HFFc6 (cell line): ENCODE measurements at regions not wholly inside any gene's neighbourhood (a gene's known extent, or its start where the extent isn't known, plus 50 kb on each side); places are given as distances from the start of the nearest gene placed in this dataset.

Experiments used
- DNase-seq: peaks from one replicate; pipeline ENCODE4 v3.0.0-alpha.2; 2018
- H3K27ac Mint-ChIP-seq: 2 replicates; pipeline ENCODE4 v1.8.0; 2020; ENCODE audit warnings: mild to moderate bottlenecking, mixed read lengths
- H3K27me3 Mint-ChIP-seq: 2 replicates; pipeline ENCODE4 v1.8.0; 2021; ENCODE audit warnings: mild to moderate bottlenecking, moderate library complexity, mixed read lengths; ENCODE audit not compliant: insufficient read depth
- H3K36me3 Mint-ChIP-seq: 2 replicates; pipeline ENCODE4 v1.8.0; 2021; ENCODE audit warnings: low read depth, mixed read lengths
- H3K4me1 Mint-ChIP-seq: 2 replicates; pipeline ENCODE4 v1.8.0; 2020; ENCODE audit warnings: low read depth, mixed read lengths
- H3K4me3 Mint-ChIP-seq: 2 replicates; pipeline ENCODE4 v1.8.0; 2020; ENCODE audit warnings: mild to moderate bottlenecking, moderate library complexity, mixed read lengths
- H3K9me3 Mint-ChIP-seq: 2 replicates; pipeline ENCODE4 v1.8.0; 2020; ENCODE audit warnings: mild to moderate bottlenecking, mixed read lengths
- TF ChIP-seq, protein P1 (sequence below): fragments of 200-600 bp; sonication (generic); IDR thresholded peaks from 2 replicates; pipeline ENCODE4 v1.5.0; 2021; ENCODE audit warnings: antibody characterized with exemption, mild to moderate bottlenecking

DNA sequence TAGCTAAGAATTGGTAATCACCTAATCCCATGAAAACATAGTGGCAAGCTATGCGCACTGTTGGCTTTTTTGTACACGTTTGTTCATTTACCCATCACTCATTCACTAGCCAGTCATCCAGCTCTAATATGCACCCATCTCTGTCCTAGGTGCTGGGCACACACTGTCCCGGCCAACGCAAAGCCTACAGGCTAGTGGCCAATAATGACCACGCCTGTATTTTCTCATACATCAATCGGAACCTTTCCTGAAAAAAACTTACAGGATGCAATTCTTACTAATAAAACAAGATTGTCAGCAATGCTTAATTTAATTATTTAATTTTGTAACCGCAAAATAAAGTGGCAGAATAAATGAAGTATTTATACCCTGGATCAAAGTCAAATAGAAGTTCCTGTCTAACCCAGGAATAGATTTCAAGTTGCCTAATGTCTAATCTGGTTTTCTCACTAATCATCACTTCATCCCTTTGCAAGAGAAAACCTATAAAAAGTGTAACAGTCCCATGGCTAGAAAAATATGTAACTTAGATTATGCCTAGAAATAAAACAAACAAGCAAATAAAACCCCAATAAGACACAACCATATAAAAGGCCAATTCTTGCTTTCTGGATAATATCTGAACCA, 143.3 kb upstream of the BLID start:
- Mint-ChIP-seq H3K27ac (no peak overlapping the region), H3K27me3 (peaks cover 16% of the 10 kb centered on the region), H3K9me3 (no peaks in the 10 kb centered on the region), H3K4me3 (no peak overlapping the region), H3K4me1 (0 out of 2 replicates have a peak, but pooled peaks cover 7% of the 10 kb centered on the region), H3K36me3 (no peaks in the 10 kb centered on the region)
- TF ChIP-seq, protein P1, sequence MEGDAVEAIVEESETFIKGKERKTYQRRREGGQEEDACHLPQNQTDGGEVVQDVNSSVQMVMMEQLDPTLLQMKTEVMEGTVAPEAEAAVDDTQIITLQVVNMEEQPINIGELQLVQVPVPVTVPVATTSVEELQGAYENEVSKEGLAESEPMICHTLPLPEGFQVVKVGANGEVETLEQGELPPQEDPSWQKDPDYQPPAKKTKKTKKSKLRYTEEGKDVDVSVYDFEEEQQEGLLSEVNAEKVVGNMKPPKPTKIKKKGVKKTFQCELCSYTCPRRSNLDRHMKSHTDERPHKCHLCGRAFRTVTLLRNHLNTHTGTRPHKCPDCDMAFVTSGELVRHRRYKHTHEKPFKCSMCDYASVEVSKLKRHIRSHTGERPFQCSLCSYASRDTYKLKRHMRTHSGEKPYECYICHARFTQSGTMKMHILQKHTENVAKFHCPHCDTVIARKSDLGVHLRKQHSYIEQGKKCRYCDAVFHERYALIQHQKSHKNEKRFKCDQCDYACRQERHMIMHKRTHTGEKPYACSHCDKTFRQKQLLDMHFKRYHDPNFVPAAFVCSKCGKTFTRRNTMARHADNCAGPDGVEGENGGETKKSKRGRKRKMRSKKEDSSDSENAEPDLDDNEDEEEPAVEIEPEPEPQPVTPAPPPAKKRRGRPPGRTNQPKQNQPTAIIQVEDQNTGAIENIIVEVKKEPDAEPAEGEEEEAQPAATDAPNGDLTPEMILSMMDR: no peak
- DNase-seq: no peak

GRCh38 chr11:122258446-122259194, 142.6 kb upstream of the BLID start:
- no peaks in the 10 kb centered on the region for H3K36me3 Mint-ChIP-seq
- H3K4me1 Mint-ChIP-seq: 0 out of 2 replicates have a peak, but pooled peaks cover 7% of the 10 kb centered on the region
- H3K9me3 Mint-ChIP-seq: no peaks in the 10 kb centered on the region
- H3K27me3 Mint-ChIP-seq: peaks cover 16% of the 10 kb centered on the region
- H3K27ac Mint-ChIP-seq: no peak overlapping the region
- no peak for DNase-seq
- TF ChIP-seq, protein P1: no peak
- H3K4me3 Mint-ChIP-seq: no peak overlapping the region

- no peak for DNase-seq
- no peaks in the 10 kb centered on the region for H3K36me3 Mint-ChIP-seq
- H3K27me3 Mint-ChIP-seq: peaks cover 12% of the 10 kb centered on the region
- no peaks in the 10 kb centered on the region for H3K4me1 Mint-ChIP-seq
- TF ChIP-seq, protein P1: no peak
- H3K4me3 Mint-ChIP-seq: no peak overlapping the region
- H3K9me3 Mint-ChIP-seq: no peaks in the 10 kb centered on the region
- no peak overlapping the region for H3K27ac Mint-ChIP-seq
Observed at GRCh38 chr11:122253589-122254231, 137.7 kb upstream of the BLID start.

GRCh38 chr11:122248939-122249338, 132.9 kb upstream of the BLID start:
- Mint-ChIP-seq H3K27me3 (peaks cover 1% of the 10 kb centered on the region; the same call in 1 of the 2 replicates), H3K27ac (no peak overlapping the region), H3K4me3 (no peak overlapping the region), H3K9me3 (no peaks in the 10 kb centered on the region), H3K4me1 (peaks cover 9% of the 10 kb centered on the region), H3K36me3 (no peaks in the 10 kb centered on the region)
- TF ChIP-seq, protein P1: no peak
- no peak for DNase-seq

DNA sequence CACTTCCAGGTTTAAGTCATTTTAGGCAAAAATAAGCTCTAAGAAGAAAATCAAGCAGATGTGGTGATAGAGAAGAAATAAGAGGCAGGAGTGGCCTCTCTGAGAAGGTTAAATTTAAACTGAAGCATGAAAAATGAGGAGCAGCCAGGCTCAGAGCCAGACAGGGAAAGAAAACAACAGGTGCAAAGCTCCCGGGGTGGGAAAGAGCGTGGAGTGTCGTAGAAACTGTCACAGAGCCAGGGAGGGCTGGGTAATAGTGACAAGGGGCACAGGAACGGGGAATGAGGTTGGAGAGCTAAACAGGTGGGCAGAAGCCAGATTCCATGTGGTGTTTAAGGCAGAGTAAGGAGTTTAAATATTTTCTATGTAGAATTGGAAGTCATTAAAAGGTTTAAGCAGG, 132.1 kb upstream of the BLID start:
- Mint-ChIP-seq H3K36me3 (no peaks in the 10 kb centered on the region), H3K27ac (no peak overlapping the region), H3K4me1 (peaks cover 9% of the 10 kb centered on the region), H3K4me3 (no peak overlapping the region), H3K9me3 (no peaks in the 10 kb centered on the region), H3K27me3 (peaks cover 1% of the 10 kb centered on the region; the same call in 1 of the 2 replicates)
- TF ChIP-seq, protein P1: no peak
- no peak for DNase-seq
